BLaER1 (cell line): ENCODE measurements at regions not wholly inside any gene's neighbourhood (a gene's known extent, or its start where the extent isn't known, plus 50 kb on each side); places are given as distances from the start of the nearest gene placed in this dataset.

Experiments
- H3K27ac ChIP-seq: shearing (Covaris generic); formaldehyde crosslinking; 2 replicates; pipeline ENCODE4 v1.8.1; 2022
- H3K27me3 ChIP-seq: shearing (Covaris generic); formaldehyde crosslinking; 2 replicates; pipeline ENCODE4 v1.8.1; 2022
- H3K36me3 ChIP-seq: shearing (Covaris generic); formaldehyde crosslinking; 2 replicates; pipeline ENCODE4 v1.8.1; 2022
- H3K4me1 ChIP-seq: shearing (Covaris generic); formaldehyde crosslinking; 2 replicates; pipeline ENCODE4 v1.8.1; 2022
- H3K4me2 ChIP-seq: shearing (Covaris generic); formaldehyde crosslinking; 2 replicates; pipeline ENCODE4 v1.8.1; 2022
- H3K4me3 ChIP-seq: shearing (Covaris generic); formaldehyde crosslinking; 2 replicates; pipeline ENCODE4 v1.8.1; 2022
- H3K9ac ChIP-seq: shearing (Covaris generic); formaldehyde crosslinking; 2 replicates; pipeline ENCODE4 v1.8.1; 2022
- H3K9me3 ChIP-seq: shearing (Covaris generic); formaldehyde crosslinking; 2 replicates; pipeline ENCODE4 v1.8.1; 2022
- H4K20me1 ChIP-seq: shearing (Covaris generic); formaldehyde crosslinking; 2 replicates; pipeline ENCODE4 v1.8.1; 2022
- Cebpa-rat ChIP-seq: shearing (Covaris generic); IDR thresholded peaks from 2 replicates; pipeline ENCODE4 v1.8.1; 2022

DNA sequence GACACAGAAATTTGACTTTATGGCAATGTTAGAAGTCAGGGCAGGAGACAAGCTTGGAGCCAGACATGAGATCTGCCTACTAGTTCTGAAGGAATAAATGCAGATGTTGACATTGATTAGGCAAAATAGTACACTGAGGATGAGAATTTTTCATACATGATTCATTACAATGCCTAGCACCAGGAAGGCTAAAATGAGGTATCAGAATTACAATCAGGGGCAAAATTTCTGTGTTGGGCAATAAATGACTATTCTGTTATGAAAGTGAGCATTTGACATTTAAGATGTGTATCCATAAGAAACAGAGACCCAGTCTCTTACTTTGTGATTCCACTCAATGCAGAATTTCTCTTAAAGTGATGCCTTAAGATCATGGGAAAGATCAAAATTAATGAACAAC lies 92.4 kb upstream of the CDH10 start:
- H3K4me3 ChIP-seq, result no peak overlapping the region
- no peaks in the 10 kb centered on the region for H3K4me1 ChIP-seq
- no peaks in the 10 kb centered on the region for H3K36me3 ChIP-seq
- H3K27ac ChIP-seq, result no peak overlapping the region
- H3K9ac ChIP-seq, result no peak overlapping the region
- no peak overlapping the region for H3K4me2 ChIP-seq
- H3K27me3 ChIP-seq, result no peaks in the 10 kb centered on the region
- H4K20me1 ChIP-seq, result no peaks in the 10 kb centered on the region
- H3K9me3 ChIP-seq, result no peaks in the 10 kb centered on the region
- no peak for TF ChIP-seq Cebpa-rat

DNA sequence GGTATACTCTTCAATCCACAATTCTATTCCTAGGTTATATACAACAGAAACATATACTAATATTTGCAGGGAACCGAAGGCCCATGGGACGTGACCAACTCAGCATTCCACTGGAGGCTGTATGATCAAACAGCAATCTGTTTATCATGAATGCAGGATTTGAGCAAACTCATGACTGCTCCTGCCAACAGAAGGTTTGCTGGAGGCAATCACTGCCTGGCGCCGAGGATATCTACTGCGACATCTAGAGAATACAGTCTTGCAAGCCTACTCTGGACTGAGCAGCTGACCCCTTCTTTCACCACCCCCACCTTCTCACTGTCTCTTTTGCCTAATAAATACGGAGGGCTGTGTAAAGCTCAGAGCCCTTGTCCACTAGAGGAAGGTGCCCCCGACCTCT lies 90.5 kb upstream of the CDH10 start:
- Histone ChIP-seq H3K27ac (no peak overlapping the region), H3K27me3 (no peaks in the 10 kb centered on the region), H3K9ac (no peak overlapping the region), H3K4me3 (no peak overlapping the region), H4K20me1 (no peaks in the 10 kb centered on the region), H3K4me2 (no peak overlapping the region), H3K9me3 (no peaks in the 10 kb centered on the region), H3K4me1 (no peaks in the 10 kb centered on the region), H3K36me3 (no peaks in the 10 kb centered on the region)
- TF ChIP-seq Cebpa-rat, result no peak

DNA sequence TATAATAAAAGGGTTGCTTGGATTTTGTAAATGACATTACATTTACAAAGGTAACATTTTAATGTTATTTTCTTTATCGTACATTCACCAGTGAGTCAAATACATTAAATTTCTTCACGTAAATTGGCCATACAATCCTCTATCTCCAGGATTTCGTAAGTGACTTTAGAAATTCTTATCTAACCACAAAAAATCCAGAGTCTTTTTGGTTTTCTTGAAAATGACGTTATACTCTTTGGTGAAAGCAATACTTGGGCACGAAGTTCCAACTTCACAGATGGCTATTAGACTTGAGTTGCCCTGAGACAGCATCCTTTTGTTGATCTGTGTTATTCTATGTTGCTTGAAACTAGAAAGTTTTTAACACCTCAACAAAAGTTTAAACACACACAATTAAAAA lies 87.4 kb upstream of the CDH10 start:
- H3K4me1 ChIP-seq, result no peaks in the 10 kb centered on the region
- H3K36me3 ChIP-seq, result no peaks in the 10 kb centered on the region
- no peaks in the 10 kb centered on the region for H3K9me3 ChIP-seq
- no peak overlapping the region for H3K4me2 ChIP-seq
- no peak overlapping the region for H3K27ac ChIP-seq
- no peak for TF ChIP-seq Cebpa-rat
- H3K9ac ChIP-seq, result no peak overlapping the region
- no peaks in the 10 kb centered on the region for H3K27me3 ChIP-seq
- no peak overlapping the region for H3K4me3 ChIP-seq
- H4K20me1 ChIP-seq, result no peaks in the 10 kb centered on the region

DNA sequence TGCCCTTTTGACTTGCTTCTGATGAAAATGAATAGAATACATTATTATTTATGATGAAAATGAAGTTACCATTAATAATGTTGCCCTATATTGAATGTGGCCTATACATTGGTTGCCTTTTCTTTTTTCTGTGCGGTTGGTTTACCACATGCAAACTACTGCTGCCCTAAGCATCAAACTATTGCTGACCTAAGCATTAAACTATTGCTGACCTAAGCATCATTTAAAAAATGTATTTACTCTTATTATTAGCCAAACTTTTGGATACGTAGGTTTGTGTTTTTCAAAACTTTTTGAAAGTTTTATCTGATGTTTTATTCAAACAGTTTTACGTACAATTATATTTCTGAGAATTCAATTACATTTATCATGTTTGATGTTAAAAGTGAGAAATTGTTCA lies 76.0 kb upstream of the CDH10 start:
- H3K9me3 ChIP-seq, result no peaks in the 10 kb centered on the region
- no peaks in the 10 kb centered on the region for H4K20me1 ChIP-seq
- no peak overlapping the region for H3K27ac ChIP-seq
- no peak for TF ChIP-seq Cebpa-rat
- H3K4me3 ChIP-seq, result no peak overlapping the region
- no peak overlapping the region for H3K9ac ChIP-seq
- H3K36me3 ChIP-seq, result no peaks in the 10 kb centered on the region
- H3K27me3 ChIP-seq, result no peaks in the 10 kb centered on the region
- no peaks in the 10 kb centered on the region for H3K4me1 ChIP-seq
- H3K4me2 ChIP-seq, result no peak overlapping the region

DNA sequence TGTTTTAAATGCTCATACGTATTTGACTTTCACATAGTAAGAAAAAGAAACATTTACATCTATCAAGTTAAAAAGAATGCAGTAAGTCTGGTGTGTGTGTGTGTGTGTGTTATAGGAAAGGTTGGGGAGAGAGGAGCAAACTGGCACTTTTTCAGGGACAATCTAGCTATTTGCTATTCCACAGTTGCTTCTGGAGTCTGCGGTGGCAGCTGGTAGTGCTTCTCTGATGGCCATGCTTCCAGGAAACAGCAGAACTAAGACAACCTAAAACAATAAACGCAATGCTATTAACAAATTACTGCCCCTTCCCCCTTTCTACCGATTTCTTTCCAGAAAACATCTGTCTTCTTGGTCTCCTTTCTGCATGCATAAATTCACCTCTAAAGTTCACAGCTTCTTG lies 70.0 kb upstream of the CDH10 start:
- Histone ChIP-seq H3K9me3 (no peaks in the 10 kb centered on the region), H3K4me1 (no peaks in the 10 kb centered on the region), H3K27me3 (no peaks in the 10 kb centered on the region), H3K4me2 (no peak overlapping the region), H3K27ac (no peak overlapping the region), H3K9ac (no peak overlapping the region), H3K4me3 (no peak overlapping the region), H3K36me3 (no peaks in the 10 kb centered on the region), H4K20me1 (no peaks in the 10 kb centered on the region)
- no peak for TF ChIP-seq Cebpa-rat

DNA sequence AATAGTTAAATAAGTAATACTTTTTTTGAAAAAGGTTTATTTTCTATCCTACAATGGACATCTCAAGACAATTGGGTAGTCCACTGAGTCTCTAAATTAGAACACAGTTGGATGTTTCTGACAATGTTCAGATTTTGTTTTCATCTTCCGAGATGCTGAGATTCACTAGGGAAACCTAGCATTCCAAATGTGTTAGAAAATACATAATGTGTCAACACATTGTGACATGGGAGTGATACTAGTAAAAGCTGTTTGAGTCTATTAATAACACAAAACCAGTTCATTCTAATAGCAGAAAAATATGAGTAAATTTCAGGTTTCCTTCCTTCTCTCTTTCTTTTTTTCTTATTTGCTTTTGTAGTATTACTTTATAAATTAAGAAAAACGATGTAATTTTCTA lies 68.2 kb upstream of the CDH10 start:
- H3K4me1 ChIP-seq, result no peaks in the 10 kb centered on the region
- no peak overlapping the region for H3K4me2 ChIP-seq
- H3K4me3 ChIP-seq, result no peak overlapping the region
- H3K9me3 ChIP-seq, result no peaks in the 10 kb centered on the region
- H4K20me1 ChIP-seq, result no peaks in the 10 kb centered on the region
- H3K27ac ChIP-seq, result no peak overlapping the region
- TF ChIP-seq Cebpa-rat, result no peak
- H3K36me3 ChIP-seq, result no peaks in the 10 kb centered on the region
- H3K9ac ChIP-seq, result no peak overlapping the region
- no peaks in the 10 kb centered on the region for H3K27me3 ChIP-seq

DNA sequence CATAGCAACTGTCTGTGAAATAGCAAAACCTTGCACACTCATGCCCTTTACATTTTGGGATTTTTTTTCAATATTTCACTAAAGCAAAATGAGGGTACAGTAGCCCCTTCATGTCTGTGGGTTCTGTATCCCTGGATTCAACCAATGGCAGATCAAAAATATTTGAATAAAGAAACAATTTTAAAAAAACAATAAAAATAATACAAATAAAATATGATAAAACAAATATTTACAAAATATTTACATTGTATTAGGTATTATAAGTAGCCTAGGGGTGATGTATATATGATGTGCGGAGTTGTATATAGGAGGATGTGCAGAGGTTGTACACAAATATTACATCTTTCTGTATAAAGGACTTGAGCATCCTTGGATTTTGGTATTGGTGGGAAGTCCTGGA lies 67.3 kb upstream of the CDH10 start:
- Histone ChIP-seq H3K27ac (no peak overlapping the region), H3K4me3 (no peak overlapping the region), H3K4me1 (no peaks in the 10 kb centered on the region), H4K20me1 (no peaks in the 10 kb centered on the region), H3K9me3 (no peaks in the 10 kb centered on the region), H3K9ac (no peak overlapping the region), H3K27me3 (no peaks in the 10 kb centered on the region), H3K36me3 (no peaks in the 10 kb centered on the region), H3K4me2 (no peak overlapping the region)
- TF ChIP-seq Cebpa-rat, result no peak

DNA sequence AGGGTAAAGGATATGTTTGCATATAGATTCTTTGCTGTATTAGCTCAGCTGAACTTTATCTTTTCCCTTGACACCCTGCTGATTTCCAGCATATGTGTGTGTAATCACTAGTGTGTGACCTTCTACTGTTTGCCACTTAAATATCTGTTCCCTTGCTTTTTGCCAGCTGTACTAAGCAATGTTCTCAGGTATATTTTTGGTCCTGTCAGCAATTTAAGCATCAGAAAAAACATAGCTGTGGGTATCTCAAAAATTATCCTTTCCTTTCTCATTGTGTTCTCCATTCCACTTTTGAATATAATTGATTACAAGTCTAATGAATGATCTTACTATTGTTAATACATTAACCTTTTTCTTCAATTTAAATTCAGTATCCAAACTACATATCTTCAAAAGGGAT lies 59.2 kb upstream of the CDH10 start:
- TF ChIP-seq Cebpa-rat, result no peak
- Histone ChIP-seq H3K4me1 (no peaks in the 10 kb centered on the region), H3K36me3 (no peaks in the 10 kb centered on the region), H3K4me2 (no peak overlapping the region), H3K4me3 (no peak overlapping the region), H3K27me3 (no peaks in the 10 kb centered on the region), H3K27ac (no peak overlapping the region), H4K20me1 (no peaks in the 10 kb centered on the region), H3K9me3 (no peaks in the 10 kb centered on the region), H3K9ac (no peak overlapping the region)
